ENCODE measurements at regions not wholly inside any gene's neighbourhood (a gene's known extent, or its start where the extent isn't known, plus 50 kb on each side); places are given as distances from the start of the nearest gene placed in this dataset.

GRCh38 chr17:73840829-73841228 is 196.6 kb upstream of the SDK2 start:
- ChIA-PET POLR2A (no interaction called here), CTCF (interaction anchor here (1.8 kb wide), 1 partner anchor 411 kb away, joined by 6 read pairs; no protein-coding TSS in a partner anchor)
- TF ChIP-seq ELF4 (IDR thresholded peaks at IDR 0.05): no peak
- TF ChIP-seq LEF1 (IDR thresholded peaks at IDR 0.05; ENCODE audit: borderline replicate concordance): no peak
- DNase-seq (ENCODE audit: extremely low spot score): no peak

- no peak for TF ChIP-seq LEF1 (IDR thresholded peaks at IDR 0.05; ENCODE audit: borderline replicate concordance)
- no peak for TF ChIP-seq HDGF (IDR thresholded peaks at IDR 0.05; ENCODE audit: borderline replicate concordance)
- TF ChIP-seq TARDBP (IDR thresholded peaks at IDR 0.05): no peak
- TF ChIP-seq FOXA1 (IDR thresholded peaks at IDR 0.05): no peak
- TF ChIP-seq ZNF384 (IDR thresholded peaks at IDR 0.05): no peak
- TF ChIP-seq PKNOX1 (IDR thresholded peaks at IDR 0.05): no peak
- TF ChIP-seq SP1 (IDR thresholded peaks at IDR 0.05): no peak
- no peak for TF ChIP-seq ARNT (IDR thresholded peaks at IDR 0.05)
- no peak for TF ChIP-seq SUZ12 (IDR thresholded peaks at IDR 0.05)
- no peak for TF ChIP-seq CTBP1 (IDR thresholded peaks at IDR 0.05; ENCODE audit: borderline replicate concordance)
- no peak for TF ChIP-seq ELF4 (IDR thresholded peaks at IDR 0.05)
- no peak for TF ChIP-seq FOXK2 (IDR thresholded peaks at IDR 0.05)
- TF ChIP-seq L3MBTL2 (conservative IDR thresholded peaks at IDR 0.05): no peak
- no peak for TF ChIP-seq BHLHE40 (IDR thresholded peaks at IDR 0.05; ENCODE audit: borderline replicate concordance)
- TF ChIP-seq NFRKB (IDR thresholded peaks at IDR 0.05): no peak
- no peak for TF ChIP-seq FOXM1 (IDR thresholded peaks at IDR 0.05; ENCODE audit: borderline replicate concordance)
- CTCF ChIA-PET: interaction anchor here (1.8 kb wide), 1 partner anchor 412 kb away, joined by 6 read pairs; no protein-coding TSS in a partner anchor
- POLR2A ChIA-PET: no interaction called here
- no peak for DNase-seq (ENCODE audit: extremely low spot score)
Measured at GRCh38 chr17:73841431-73842060, 197.3 kb upstream of the SDK2 start.

- ChIA-PET CTCF (no interaction called here), POLR2A (no interaction called here)
- TF ChIP-seq SUZ12 (IDR thresholded peaks at IDR 0.05) (no peak), BHLHE40 (IDR thresholded peaks at IDR 0.05; ENCODE audit: borderline replicate concordance) (no peak), ARNT (IDR thresholded peaks at IDR 0.05) (no peak), ELF4 (IDR thresholded peaks at IDR 0.05) (no peak)
- no peak for DNase-seq (ENCODE audit: extremely low spot score)
Measured at GRCh38 chr17:73847952-73848351, 203.7 kb upstream of the SDK2 start.

- no peak for TF ChIP-seq FOXK2 (IDR thresholded peaks at IDR 0.05)
- no peak for TF ChIP-seq TARDBP (IDR thresholded peaks at IDR 0.05)
- no peak for TF ChIP-seq ARNT (IDR thresholded peaks at IDR 0.05)
- no peak for TF ChIP-seq LEF1 (IDR thresholded peaks at IDR 0.05; ENCODE audit: borderline replicate concordance)
- TF ChIP-seq FOXM1 (IDR thresholded peaks at IDR 0.05; ENCODE audit: borderline replicate concordance): no peak
- no peak for TF ChIP-seq PKNOX1 (IDR thresholded peaks at IDR 0.05)
- TF ChIP-seq SP1 (IDR thresholded peaks at IDR 0.05): no peak
- TF ChIP-seq BHLHE40 (IDR thresholded peaks at IDR 0.05; ENCODE audit: borderline replicate concordance): no peak
- no peak for TF ChIP-seq L3MBTL2 (conservative IDR thresholded peaks at IDR 0.05)
- no peak for TF ChIP-seq ELF4 (IDR thresholded peaks at IDR 0.05)
- no peak for TF ChIP-seq SUZ12 (IDR thresholded peaks at IDR 0.05)
- no peak for TF ChIP-seq CTBP1 (IDR thresholded peaks at IDR 0.05; ENCODE audit: borderline replicate concordance)
- no peak for TF ChIP-seq NFRKB (IDR thresholded peaks at IDR 0.05)
- TF ChIP-seq FOXA1 (IDR thresholded peaks at IDR 0.05): no peak
- no peak for TF ChIP-seq ZNF384 (IDR thresholded peaks at IDR 0.05)
- no peak for TF ChIP-seq HDGF (IDR thresholded peaks at IDR 0.05; ENCODE audit: borderline replicate concordance)
- no peak for DNase-seq (ENCODE audit: extremely low spot score)
- ChIA-PET CTCF (no interaction called here), POLR2A (no interaction called here)
Measured at GRCh38 chr17:73850426-73850825, 206.2 kb upstream of the SDK2 start.

GRCh38 chr17:73851091-73851490 is 206.8 kb upstream of the SDK2 start:
- CTCF ChIA-PET: no interaction called here
- no peak for DNase-seq (ENCODE audit: extremely low spot score)
- POLR2A ChIA-PET: no interaction called here
- TF ChIP-seq NFRKB (IDR thresholded peaks at IDR 0.05) (no peak), HDGF (IDR thresholded peaks at IDR 0.05; ENCODE audit: borderline replicate concordance) (no peak), FOXK2 (IDR thresholded peaks at IDR 0.05) (no peak), L3MBTL2 (conservative IDR thresholded peaks at IDR 0.05) (no peak), TARDBP (IDR thresholded peaks at IDR 0.05) (no peak), CTBP1 (IDR thresholded peaks at IDR 0.05; ENCODE audit: borderline replicate concordance) (no peak), ZNF384 (IDR thresholded peaks at IDR 0.05) (no peak), ARNT (IDR thresholded peaks at IDR 0.05) (no peak), FOXA1 (IDR thresholded peaks at IDR 0.05) (no peak), PKNOX1 (IDR thresholded peaks at IDR 0.05) (no peak), BHLHE40 (IDR thresholded peaks at IDR 0.05; ENCODE audit: borderline replicate concordance) (no peak), SP1 (IDR thresholded peaks at IDR 0.05) (no peak), LEF1 (IDR thresholded peaks at IDR 0.05; ENCODE audit: borderline replicate concordance) (no peak), SUZ12 (IDR thresholded peaks at IDR 0.05) (no peak)

GRCh38 chr17:73851921-73852320 is 207.7 kb upstream of the SDK2 start:
- DNase-seq (ENCODE audit: extremely low spot score): no peak
- POLR2A ChIA-PET: no interaction called here
- CTCF ChIA-PET: no interaction called here

More at GRCh38 chr17:73851921-73852320, 207.7 kb upstream of the SDK2 start:
- TF ChIP-seq NFRKB (IDR thresholded peaks at IDR 0.05) (no peak), SUZ12 (IDR thresholded peaks at IDR 0.05) (no peak), ELF4 (IDR thresholded peaks at IDR 0.05) (no peak), BHLHE40 (IDR thresholded peaks at IDR 0.05; ENCODE audit: borderline replicate concordance) (no peak), FOXM1 (IDR thresholded peaks at IDR 0.05; ENCODE audit: borderline replicate concordance) (no peak), L3MBTL2 (conservative IDR thresholded peaks at IDR 0.05) (no peak), FOXK2 (IDR thresholded peaks at IDR 0.05) (no peak), CTBP1 (IDR thresholded peaks at IDR 0.05; ENCODE audit: borderline replicate concordance) (no peak), LEF1 (IDR thresholded peaks at IDR 0.05; ENCODE audit: borderline replicate concordance) (no peak), FOXA1 (IDR thresholded peaks at IDR 0.05) (no peak), TARDBP (IDR thresholded peaks at IDR 0.05) (no peak), ARNT (IDR thresholded peaks at IDR 0.05) (no peak), ZNF384 (IDR thresholded peaks at IDR 0.05) (no peak), PKNOX1 (IDR thresholded peaks at IDR 0.05) (no peak)

Data from HEK293T (cell line).